ENCODE measurements at regions not wholly inside any gene's neighbourhood (a gene's known extent, or its start where the extent isn't known, plus 50 kb on each side); places are given as distances from the start of the nearest gene placed in this dataset.

- H3K4me1 ChIP-seq (ENCODE audit: insufficient read depth, low read length) = no peaks in the 10 kb centered on the region
- no peak overlapping the region for H3K9ac ChIP-seq (ENCODE audit: low read depth, low read length)
- H3K4me3 ChIP-seq (ENCODE audit: low read length) = no peak overlapping the region
- no peaks in the 10 kb centered on the region for H3K36me3 ChIP-seq (ENCODE audit: insufficient read depth, low read depth, low read length)
- H3K27ac ChIP-seq (ENCODE audit: low read length) = no peak overlapping the region
- H3K27me3 ChIP-seq (ENCODE audit: insufficient read depth, low read length) = no peaks in the 10 kb centered on the region
- H3K9me3 ChIP-seq (ENCODE audit: insufficient read depth, low read depth, low read length) = no peaks in the 10 kb centered on the region
Observed at GRCh38 chr16:73793871-73794437, 502.7 kb upstream of the PSMD7 start.

- Histone ChIP-seq H3K9me3 (ENCODE audit: insufficient read depth, low read depth, low read length) (no peaks in the 10 kb centered on the region), H3K27me3 (ENCODE audit: insufficient read depth, low read length) (no peaks in the 10 kb centered on the region), H3K9ac (ENCODE audit: low read depth, low read length) (no peak overlapping the region), H3K27ac (ENCODE audit: low read length) (no peak overlapping the region), H3K4me3 (ENCODE audit: low read length) (no peak overlapping the region), H3K36me3 (ENCODE audit: insufficient read depth, low read depth, low read length) (no peaks in the 10 kb centered on the region), H3K4me1 (ENCODE audit: insufficient read depth, low read length) (no peaks in the 10 kb centered on the region)
Observed at GRCh38 chr16:73793260-73793659, 503.4 kb upstream of the PSMD7 start.

- no peaks in the 10 kb centered on the region for H3K4me1 ChIP-seq (ENCODE audit: insufficient read depth, low read length)
- no peak overlapping the region for H3K9ac ChIP-seq (ENCODE audit: low read depth, low read length)
- H3K36me3 ChIP-seq (ENCODE audit: insufficient read depth, low read depth, low read length) = no peaks in the 10 kb centered on the region
- no peak overlapping the region for H3K27ac ChIP-seq (ENCODE audit: low read length)
- no peak overlapping the region for H3K4me3 ChIP-seq (ENCODE audit: low read length)
- no peaks in the 10 kb centered on the region for H3K9me3 ChIP-seq (ENCODE audit: insufficient read depth, low read depth, low read length)
- no peaks in the 10 kb centered on the region for H3K27me3 ChIP-seq (ENCODE audit: insufficient read depth, low read length)
Observed at GRCh38 chr16:73792199-73793020, 504.2 kb upstream of the PSMD7 start.

GRCh38 chr16:73781297-73781696 lies 515.3 kb upstream of the PSMD7 start:
- Histone ChIP-seq H3K4me3 (ENCODE audit: low read length) (no peak overlapping the region), H3K36me3 (ENCODE audit: insufficient read depth, low read depth, low read length) (no peaks in the 10 kb centered on the region), H3K27me3 (ENCODE audit: insufficient read depth, low read length) (no peaks in the 10 kb centered on the region), H3K27ac (ENCODE audit: low read length) (no peak overlapping the region), H3K4me1 (ENCODE audit: insufficient read depth, low read length) (no peaks in the 10 kb centered on the region), H3K9me3 (ENCODE audit: insufficient read depth, low read depth, low read length) (no peaks in the 10 kb centered on the region), H3K9ac (ENCODE audit: low read depth, low read length) (no peak overlapping the region)

- Histone ChIP-seq H3K4me3 (ENCODE audit: low read length) (no peak overlapping the region), H3K4me1 (ENCODE audit: insufficient read depth, low read length) (no peaks in the 10 kb centered on the region), H3K27me3 (ENCODE audit: insufficient read depth, low read length) (no peaks in the 10 kb centered on the region), H3K9ac (ENCODE audit: low read depth, low read length) (no peak overlapping the region), H3K27ac (ENCODE audit: low read length) (no peak overlapping the region), H3K36me3 (ENCODE audit: insufficient read depth, low read depth, low read length) (no peaks in the 10 kb centered on the region), H3K9me3 (ENCODE audit: insufficient read depth, low read depth, low read length) (no peaks in the 10 kb centered on the region)
Observed at GRCh38 chr16:73778887-73779286, 517.7 kb upstream of the PSMD7 start.

- H3K27ac ChIP-seq (ENCODE audit: low read length) = no peak overlapping the region
- H3K36me3 ChIP-seq (ENCODE audit: insufficient read depth, low read depth, low read length) = no peaks in the 10 kb centered on the region
- no peaks in the 10 kb centered on the region for H3K27me3 ChIP-seq (ENCODE audit: insufficient read depth, low read length)
- H3K9me3 ChIP-seq (ENCODE audit: insufficient read depth, low read depth, low read length) = no peaks in the 10 kb centered on the region; the same call in 1 of the 2 replicates
- H3K9ac ChIP-seq (ENCODE audit: low read depth, low read length) = no peak overlapping the region
- H3K4me3 ChIP-seq (ENCODE audit: low read length) = no peak overlapping the region
- no peaks in the 10 kb centered on the region for H3K4me1 ChIP-seq (ENCODE audit: insufficient read depth, low read length)
Observed at GRCh38 chr16:73775841-73776388, 520.7 kb upstream of the PSMD7 start.

GRCh38 chr16:73771196-73772064 lies 525.2 kb upstream of the PSMD7 start:
- Histone ChIP-seq H3K27ac (ENCODE audit: low read length) (no peak overlapping the region), H3K27me3 (ENCODE audit: insufficient read depth, low read length) (no peaks in the 10 kb centered on the region), H3K9ac (ENCODE audit: low read depth, low read length) (no peak overlapping the region), H3K4me1 (ENCODE audit: insufficient read depth, low read length) (no peaks in the 10 kb centered on the region), H3K36me3 (ENCODE audit: insufficient read depth, low read depth, low read length) (no peaks in the 10 kb centered on the region), H3K9me3 (ENCODE audit: insufficient read depth, low read depth, low read length) (no peaks in the 10 kb centered on the region; the same call in 1 of the 2 replicates), H3K4me3 (ENCODE audit: low read length) (no peak overlapping the region)

- no peaks in the 10 kb centered on the region for H3K27me3 ChIP-seq (ENCODE audit: insufficient read depth, low read length)
- no peaks in the 10 kb centered on the region for H3K36me3 ChIP-seq (ENCODE audit: insufficient read depth, low read depth, low read length)
- H3K4me1 ChIP-seq (ENCODE audit: insufficient read depth, low read length) = no peaks in the 10 kb centered on the region
- no peak overlapping the region for H3K9ac ChIP-seq (ENCODE audit: low read depth, low read length)
- H3K27ac ChIP-seq (ENCODE audit: low read length) = no peak overlapping the region
- H3K4me3 ChIP-seq (ENCODE audit: low read length) = no peak overlapping the region
- H3K9me3 ChIP-seq (ENCODE audit: insufficient read depth, low read depth, low read length) = no peaks in the 10 kb centered on the region; the same call in 1 of the 2 replicates
Observed at GRCh38 chr16:73768786-73769203, 527.8 kb upstream of the PSMD7 start.

GRCh38 chr16:73764321-73764720 lies 532.3 kb upstream of the PSMD7 start:
- H3K36me3 ChIP-seq (ENCODE audit: insufficient read depth, low read depth, low read length) = no peaks in the 10 kb centered on the region
- H3K9me3 ChIP-seq (ENCODE audit: insufficient read depth, low read depth, low read length) = no peaks in the 10 kb centered on the region; the same call in 1 of the 2 replicates
- H3K27me3 ChIP-seq (ENCODE audit: insufficient read depth, low read length) = no peaks in the 10 kb centered on the region
- no peaks in the 10 kb centered on the region for H3K4me1 ChIP-seq (ENCODE audit: insufficient read depth, low read length)
- no peak overlapping the region for H3K27ac ChIP-seq (ENCODE audit: low read length)
- no peak overlapping the region for H3K4me3 ChIP-seq (ENCODE audit: low read length)
- H3K9ac ChIP-seq (ENCODE audit: low read depth, low read length) = no peak overlapping the region

GRCh38 chr16:73756289-73757178 lies 540.1 kb upstream of the PSMD7 start:
- Histone ChIP-seq H3K36me3 (ENCODE audit: insufficient read depth, low read depth, low read length) (no peaks in the 10 kb centered on the region), H3K4me1 (ENCODE audit: insufficient read depth, low read length) (no peaks in the 10 kb centered on the region), H3K4me3 (ENCODE audit: low read length) (no peak overlapping the region), H3K27me3 (ENCODE audit: insufficient read depth, low read length) (no peaks in the 10 kb centered on the region), H3K9me3 (ENCODE audit: insufficient read depth, low read depth, low read length) (no peaks in the 10 kb centered on the region; the same call in 1 of the 2 replicates), H3K27ac (ENCODE audit: low read length) (no peak overlapping the region), H3K9ac (ENCODE audit: low read depth, low read length) (no peak overlapping the region)

- H3K9me3 ChIP-seq (ENCODE audit: insufficient read depth, low read depth, low read length) = no peaks in the 10 kb centered on the region; the same call in 1 of the 2 replicates
- H3K27me3 ChIP-seq (ENCODE audit: insufficient read depth, low read length) = no peaks in the 10 kb centered on the region
- no peaks in the 10 kb centered on the region for H3K4me1 ChIP-seq (ENCODE audit: insufficient read depth, low read length)
- H3K4me3 ChIP-seq (ENCODE audit: low read length) = no peak overlapping the region
- no peaks in the 10 kb centered on the region for H3K36me3 ChIP-seq (ENCODE audit: insufficient read depth, low read depth, low read length)
- no peak overlapping the region for H3K9ac ChIP-seq (ENCODE audit: low read depth, low read length)
- H3K27ac ChIP-seq (ENCODE audit: low read length) = no peak overlapping the region
Observed at GRCh38 chr16:73753931-73754330, 542.7 kb upstream of the PSMD7 start.

All from iPS-20b (cell line).